ENCODE measurements at regions not wholly inside any gene's neighbourhood (a gene's known extent, or its start where the extent isn't known, plus 50 kb on each side); places are given as distances from the start of the nearest gene placed in this dataset.

DNA sequence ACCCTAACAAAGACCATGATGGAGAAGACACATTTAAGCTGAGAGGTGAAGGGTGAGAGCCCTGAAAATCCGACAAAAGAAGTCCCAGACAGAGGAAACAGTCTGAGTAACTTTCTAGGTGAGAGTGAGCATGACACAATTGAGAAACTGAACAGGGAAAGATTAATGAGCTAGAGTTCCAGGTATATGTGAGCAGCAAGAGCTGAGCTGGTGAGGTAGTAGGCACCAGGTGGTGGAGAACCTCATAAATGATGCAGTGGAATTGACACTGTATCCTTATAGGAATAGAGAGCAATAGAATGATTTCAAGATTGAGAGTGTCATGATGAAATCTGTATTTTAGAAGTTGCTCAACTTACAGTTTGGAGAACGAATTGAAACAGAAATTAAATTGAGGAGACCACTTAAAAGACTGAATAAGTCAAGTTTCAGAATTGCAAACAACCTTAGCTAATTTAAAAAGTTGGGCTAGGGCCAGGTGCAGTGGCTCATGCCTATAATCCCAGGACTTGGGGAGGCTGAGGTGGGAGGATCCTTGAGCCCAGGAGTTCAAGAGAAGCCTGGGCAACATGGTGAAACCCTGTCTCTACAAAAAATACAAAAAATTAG, 89.8 kb downstream of the NREP start:
- TF ChIP-seq, protein P1, sequence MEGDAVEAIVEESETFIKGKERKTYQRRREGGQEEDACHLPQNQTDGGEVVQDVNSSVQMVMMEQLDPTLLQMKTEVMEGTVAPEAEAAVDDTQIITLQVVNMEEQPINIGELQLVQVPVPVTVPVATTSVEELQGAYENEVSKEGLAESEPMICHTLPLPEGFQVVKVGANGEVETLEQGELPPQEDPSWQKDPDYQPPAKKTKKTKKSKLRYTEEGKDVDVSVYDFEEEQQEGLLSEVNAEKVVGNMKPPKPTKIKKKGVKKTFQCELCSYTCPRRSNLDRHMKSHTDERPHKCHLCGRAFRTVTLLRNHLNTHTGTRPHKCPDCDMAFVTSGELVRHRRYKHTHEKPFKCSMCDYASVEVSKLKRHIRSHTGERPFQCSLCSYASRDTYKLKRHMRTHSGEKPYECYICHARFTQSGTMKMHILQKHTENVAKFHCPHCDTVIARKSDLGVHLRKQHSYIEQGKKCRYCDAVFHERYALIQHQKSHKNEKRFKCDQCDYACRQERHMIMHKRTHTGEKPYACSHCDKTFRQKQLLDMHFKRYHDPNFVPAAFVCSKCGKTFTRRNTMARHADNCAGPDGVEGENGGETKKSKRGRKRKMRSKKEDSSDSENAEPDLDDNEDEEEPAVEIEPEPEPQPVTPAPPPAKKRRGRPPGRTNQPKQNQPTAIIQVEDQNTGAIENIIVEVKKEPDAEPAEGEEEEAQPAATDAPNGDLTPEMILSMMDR (IDR thresholded peaks at IDR 0.05), result no peak
- no peak for TF ChIP-seq EP300 (IDR thresholded peaks at IDR 0.05; ENCODE audit: borderline replicate concordance in 1 of 2, low read depth in 1 of 2, low read length in 1 of 2)
